ENCODE measurements at regions not wholly inside any gene's neighbourhood (a gene's known extent, or its start where the extent isn't known, plus 50 kb on each side); places are given as distances from the start of the nearest gene placed in this dataset.
A peak's percentile ranks its signal among the peaks of the same experiment; 100 is the strongest.

DNA sequence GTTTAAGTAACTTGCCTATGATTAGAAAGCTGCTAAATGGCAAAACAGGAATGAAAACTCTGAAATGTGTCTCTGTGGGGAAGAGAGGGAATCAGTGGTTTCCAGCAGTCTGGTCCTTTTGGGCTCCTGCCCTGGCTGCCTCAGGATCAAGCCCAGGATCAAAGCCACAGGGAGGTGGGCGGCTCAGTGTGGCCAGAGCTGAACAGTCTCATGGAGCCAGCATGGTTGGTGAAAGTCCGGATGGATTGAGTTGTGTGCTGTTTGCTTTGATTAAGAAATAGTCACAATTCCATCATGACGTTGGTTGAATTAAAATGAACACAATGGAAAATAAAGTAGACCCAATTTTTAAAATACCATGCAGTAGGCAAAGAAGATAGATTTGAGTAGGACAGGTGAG lies 344.2 kb downstream of the LPIN1 start:
- DNase-seq = no peak

DNA sequence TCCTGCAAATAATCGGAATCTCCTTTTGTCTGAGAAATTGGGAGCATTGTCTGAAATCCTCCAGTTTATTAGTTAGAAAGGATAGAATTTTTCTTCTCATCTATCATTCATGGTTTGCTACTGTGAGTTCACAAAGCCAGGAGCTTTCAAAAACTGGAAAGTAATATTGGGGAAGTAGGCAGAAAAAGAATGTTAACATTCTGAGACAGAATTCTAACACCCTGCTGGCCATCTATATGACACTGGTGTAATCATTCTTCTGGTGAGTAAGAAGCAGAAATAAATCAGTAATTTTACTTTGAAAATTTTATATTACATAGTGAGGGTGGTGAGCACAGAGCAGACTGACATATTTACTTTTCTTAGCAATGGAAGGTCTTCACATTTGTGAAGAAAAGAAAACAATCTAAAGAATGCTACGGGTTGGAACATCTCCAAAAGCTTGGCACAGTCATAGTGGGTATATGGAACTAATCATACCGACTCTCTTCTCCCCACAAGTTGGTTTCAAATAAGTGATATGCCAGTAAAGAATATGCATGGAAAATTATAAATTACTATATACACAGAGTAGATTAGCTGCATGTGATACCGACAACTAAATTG lies 344.9 kb downstream of the LPIN1 start:
- no peak for DNase-seq

DNA sequence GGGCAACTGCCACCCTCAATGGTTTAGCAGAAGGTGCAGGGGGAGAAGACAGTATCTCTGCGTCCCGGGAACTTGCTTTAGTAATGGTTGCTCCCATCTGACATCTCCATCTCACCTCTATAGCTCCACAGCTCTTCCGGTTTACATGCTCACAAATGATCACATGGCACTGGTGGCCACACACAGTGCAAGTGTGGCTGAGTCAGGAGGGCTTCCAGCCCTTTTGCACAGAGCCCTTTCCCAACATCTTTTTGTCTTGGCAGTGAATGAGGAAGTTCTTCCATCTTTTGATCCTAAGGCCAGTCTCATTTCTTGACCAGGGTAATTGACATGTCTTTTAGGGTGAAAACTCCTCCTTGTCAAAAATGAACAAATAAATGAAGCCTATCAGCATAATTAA lies 347.7 kb downstream of the LPIN1 start:
- no peak for DNase-seq

DNA sequence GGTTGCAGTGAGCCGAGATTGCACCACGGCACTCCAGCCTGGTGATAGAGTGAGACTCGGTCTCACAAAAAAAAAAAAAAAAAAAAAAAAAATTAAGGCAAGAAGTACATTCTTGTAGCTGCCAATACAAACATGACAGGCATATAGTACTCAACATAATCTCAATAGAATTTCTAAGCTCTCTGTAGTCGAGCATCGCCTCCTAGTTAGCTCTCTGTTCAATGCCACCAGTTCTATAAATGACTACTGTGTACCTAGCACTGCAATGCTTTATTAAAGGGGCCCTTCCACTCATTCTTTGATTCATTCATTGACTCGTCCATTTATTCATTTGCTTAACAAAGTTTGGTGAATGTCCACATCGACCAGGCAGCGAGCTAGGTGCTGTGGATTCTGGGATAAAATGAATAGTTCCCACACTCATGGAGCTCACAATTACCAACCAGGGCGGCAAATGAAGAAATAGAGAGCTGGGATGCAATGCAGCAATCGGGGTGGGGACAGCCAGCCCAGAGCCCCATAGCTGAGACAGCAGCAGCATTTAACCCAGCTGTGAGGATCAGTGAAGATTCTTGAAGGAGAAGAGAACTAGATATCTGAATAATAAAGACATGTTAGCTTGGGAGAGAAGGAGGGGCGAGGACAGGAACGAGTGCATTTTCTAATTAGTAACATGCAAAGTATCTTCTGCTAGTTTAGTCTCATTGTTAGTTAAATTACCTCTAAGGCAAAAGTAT lies 349.8 kb downstream of the LPIN1 start:
- DNase-seq = no peak

DNA sequence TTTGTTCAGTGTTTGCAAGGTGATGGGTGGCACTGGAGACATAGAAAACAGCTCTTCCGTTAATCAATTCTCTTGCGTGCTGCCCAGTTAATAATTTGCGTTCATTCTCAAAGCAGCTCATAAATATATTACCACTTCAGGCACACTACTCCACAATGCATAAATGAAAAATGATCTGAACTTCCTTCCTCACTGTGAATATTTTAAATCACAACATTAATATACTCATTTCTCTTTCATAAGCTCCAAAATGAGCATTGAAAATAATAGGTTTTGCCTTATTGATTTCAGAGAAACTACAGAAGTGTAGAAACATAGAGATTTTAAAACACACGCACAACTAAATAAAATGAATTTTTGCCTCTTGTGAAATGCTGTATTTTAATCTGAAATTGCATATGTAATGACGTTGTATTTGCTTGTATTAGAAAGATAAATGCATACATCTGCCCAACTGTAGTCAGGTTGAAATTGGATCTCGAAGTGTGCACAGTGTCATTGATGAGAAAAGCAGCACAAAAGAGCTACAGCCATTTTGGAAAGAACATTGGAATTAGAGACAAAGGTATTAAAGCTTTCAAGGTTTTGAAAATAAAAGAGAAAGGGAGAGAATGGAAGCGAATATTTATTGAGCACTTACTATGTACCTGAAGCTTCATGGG lies 350.5 kb downstream of the LPIN1 start:
- no peak for DNase-seq

DNA sequence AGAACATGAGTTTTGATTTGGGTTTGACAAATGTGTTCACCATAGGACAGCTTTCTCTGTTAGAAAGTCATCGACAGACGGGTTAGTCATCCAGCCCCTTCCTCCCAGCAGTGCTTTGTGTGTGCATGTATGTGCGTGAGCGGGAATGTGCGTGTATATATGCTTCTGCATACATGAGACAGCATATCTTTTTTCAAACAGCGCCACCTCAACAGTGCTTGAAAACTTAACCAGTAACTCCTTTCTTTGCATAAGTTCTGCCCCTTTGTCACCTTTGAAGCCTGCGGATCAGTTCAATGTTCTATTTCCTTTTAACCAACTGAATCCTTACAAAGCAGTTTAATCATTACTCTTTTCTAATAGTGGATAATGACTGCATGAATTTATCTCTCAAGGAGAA lies 351.4 kb downstream of the LPIN1 start:
- peak in 1 of 2 experiments; percentile 6 for DNase-seq

DNA sequence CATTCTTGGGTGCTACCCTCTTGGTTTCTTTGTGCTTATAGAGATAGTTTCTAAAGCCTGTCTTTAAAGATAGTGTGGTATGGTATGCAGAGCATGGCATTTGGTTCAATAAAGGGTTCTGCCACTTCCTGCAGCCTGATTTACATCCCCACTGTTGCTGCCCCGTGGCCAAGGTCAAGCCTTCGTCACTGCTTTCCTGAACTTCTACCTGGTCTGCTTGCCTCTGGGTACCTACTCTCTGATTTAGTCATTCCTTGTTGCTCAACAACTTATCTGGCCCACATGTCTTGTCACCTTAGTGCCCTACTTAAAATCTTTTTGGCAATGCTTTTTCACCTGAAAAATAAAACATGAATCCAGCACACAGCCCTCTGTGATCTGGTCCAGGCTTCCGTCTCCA lies 352.9 kb downstream of the LPIN1 start:
- DNase-seq = no peak

DNA sequence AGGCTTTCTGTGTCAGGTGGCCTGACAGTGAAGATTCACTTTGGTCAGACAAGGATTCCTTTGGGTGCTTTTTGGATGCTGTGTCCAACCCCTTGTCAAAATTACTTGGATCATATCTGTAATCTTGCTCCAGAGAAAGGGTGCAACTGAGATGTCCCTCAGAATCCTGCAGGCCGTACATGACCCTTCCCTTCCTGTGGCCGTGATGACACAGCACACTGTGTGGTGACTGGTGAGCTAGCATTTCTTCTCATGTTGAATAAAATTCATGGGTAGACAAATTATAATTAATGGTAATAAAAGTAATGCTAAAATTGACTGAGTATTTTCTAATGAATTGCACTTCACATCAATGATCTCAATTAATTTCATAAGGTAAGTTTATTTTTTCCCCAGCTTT lies 356.2 kb downstream of the LPIN1 start:
- no peak for DNase-seq

DNA sequence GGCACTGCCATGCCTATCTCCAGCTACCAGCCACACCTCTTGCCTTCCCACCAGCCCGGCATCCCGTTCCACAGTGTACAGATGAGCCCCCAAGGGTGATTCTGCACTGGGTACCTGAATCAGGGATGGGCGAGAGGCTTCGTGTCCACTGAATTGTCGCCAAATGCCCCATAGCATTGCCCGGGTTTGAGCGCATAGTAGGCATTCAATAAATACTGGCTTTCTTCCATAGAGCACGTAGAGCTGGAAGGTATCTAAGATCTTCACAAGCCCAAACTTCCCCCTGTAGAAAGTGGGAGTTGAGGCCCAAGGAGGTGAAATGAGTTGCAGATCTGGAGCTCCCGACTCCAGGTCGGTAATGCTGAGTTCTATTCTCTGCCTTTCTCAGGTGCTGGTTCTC lies 358.7 kb downstream of the LPIN1 start:
- no peak for DNase-seq

DNA sequence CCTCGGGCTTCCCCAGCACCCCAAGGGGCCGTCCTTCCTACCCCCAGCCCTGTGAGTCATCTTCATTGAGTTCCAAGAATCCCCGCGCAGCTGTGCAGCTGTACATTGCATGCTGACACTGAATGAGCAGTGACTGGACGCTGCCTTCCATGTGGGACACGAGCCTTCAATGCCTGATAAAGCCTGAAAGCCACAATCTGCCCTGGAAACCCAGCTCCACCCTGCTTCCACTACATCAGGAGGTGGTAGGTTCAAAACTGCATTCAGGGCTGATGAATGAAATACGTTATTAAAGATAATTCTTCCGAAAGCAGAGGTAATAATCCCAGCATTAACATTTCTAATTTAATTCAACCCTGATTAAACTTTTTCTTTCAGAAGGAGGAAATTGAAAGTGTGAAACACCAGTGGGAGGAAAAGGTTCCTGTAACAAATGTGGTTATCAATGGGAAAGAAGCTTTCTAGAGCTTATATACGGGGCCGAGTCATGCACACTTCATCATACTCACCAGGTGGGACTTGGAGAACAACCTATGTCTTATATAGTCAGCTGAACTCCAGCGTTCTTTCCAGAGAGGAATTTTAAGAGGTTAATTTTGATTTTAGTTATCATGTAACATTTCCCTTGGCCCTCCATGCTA lies 360.1 kb downstream of the LPIN1 start:
- DNase-seq = no peak

DNA sequence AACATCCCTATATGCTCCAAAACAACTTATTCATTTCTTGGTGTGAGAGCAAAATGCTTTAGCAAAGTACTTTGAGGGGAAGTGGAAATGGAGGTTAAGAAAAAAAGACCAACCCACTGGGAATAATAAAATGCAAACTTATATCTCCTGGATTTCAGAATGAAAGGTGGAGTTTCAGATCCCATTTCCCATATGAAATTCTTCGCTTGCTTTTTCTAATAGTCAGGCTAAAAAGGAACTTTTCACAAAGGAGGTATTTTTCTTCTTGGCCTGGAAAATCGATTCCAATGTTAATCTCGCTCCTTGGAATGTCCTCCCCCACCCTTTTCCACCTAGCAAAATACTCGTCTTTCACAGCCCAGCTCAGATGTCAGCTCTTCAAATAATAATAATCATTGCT lies 360.9 kb downstream of the LPIN1 start:
- no peak for DNase-seq

DNA sequence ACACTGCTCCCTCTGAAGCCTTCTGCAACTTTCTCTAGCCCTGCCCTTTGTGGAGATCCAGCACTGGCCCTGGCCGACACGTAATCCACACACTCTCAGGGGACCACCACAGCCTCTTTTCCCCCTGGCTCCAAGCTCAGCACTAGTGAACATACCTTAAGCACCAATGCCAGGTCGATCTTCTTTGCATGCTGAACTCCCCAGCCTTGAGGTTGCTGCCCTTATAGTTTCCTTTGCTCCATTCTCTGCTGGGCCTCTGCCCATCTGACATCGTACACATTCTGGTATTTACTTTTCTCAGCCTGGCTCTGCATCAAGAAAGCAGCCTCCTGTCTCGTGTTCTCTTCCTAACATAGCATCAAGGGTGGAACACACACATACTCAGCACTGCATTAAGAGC lies 361.5 kb downstream of the LPIN1 start:
- DNase-seq = no peak

DNA sequence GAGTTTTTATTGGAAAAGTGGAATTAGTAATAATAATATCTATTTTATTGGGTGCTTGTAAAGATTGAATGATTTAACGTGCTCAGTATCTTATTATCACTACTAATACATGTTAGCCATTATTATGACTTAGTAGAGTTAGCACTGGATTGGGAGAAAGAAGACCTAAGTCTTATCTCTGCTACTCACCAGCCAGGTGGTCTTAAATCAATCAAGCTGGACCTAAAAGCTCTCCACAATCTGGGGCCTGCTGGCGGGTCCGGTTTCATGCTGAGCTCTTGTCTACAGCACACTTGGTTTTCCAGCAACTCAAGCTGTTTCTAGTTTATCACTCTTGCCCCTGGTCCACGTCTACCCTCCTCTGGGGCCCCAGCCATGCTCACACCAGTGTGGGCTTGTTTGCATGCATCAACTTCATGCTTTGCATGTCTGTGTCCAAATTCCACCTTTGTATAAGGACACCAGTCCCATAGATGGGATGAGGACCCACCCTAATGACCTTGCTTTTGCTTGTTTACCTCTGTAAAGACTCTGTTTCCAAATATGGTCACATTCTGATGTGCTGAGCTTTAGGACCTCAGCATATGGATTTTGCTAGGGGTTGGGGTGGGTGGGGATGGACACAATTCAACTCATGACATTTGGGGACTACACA lies 363.1 kb downstream of the LPIN1 start:
- no peak for DNase-seq

DNA sequence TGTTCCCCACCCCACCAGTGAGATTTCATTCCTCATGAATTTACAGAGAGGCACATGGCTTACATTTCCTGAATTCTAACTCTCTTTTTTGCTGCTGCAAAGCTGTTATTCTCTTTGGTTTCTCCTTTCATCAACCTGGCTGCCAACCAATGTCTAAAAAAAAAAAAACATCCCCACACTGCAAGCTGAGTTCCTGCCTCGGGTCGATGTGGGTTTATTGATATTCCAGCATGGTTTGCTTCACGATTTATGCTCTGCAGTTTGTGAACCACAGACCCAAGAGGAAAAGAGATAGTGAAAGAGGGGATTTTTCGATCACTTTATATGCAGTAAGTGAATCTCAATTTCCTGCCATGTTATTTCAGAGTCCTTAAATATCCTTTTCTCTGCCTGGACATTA lies 363.6 kb downstream of the LPIN1 start:
- DNase-seq = no peak

DNA sequence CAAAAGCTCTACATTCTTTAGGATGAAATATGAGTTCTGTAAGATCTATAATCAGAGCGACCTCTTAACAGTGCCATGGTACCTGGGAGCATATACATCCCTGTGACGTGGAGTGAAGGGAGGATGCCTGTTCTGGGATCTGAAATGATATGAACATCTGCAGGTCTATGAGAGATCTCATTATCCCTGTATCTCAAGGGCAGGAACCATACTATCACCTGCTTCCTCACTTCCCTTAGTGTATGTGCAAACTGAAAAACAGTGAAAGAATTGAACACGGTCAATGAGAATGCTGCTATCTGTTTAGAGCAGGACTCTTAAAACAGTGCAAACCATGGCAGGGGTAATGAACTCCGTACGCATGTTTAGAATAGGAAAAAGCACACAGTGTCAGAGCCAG lies 364.0 kb downstream of the LPIN1 start:
- no peak for DNase-seq

DNA sequence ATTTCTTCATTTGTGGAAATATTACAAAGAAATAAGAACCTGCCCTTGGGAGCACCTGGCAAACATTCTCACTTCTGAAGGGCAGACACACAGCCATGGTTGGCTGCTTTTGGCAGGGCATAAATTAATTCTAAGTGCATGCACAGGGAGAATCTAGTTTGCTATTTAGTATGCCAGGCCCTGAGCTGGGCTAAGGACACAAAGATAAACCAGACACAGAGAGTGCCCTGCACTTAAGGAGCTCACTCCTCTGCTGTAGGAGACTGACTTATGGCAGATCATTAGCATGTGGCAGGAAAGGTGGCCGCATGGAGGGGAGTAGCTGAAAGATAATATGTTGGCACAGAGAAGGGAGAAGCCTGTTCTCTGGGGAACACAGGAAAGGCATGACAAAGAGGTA lies 367.0 kb downstream of the LPIN1 start:
- no peak for DNase-seq

DNA sequence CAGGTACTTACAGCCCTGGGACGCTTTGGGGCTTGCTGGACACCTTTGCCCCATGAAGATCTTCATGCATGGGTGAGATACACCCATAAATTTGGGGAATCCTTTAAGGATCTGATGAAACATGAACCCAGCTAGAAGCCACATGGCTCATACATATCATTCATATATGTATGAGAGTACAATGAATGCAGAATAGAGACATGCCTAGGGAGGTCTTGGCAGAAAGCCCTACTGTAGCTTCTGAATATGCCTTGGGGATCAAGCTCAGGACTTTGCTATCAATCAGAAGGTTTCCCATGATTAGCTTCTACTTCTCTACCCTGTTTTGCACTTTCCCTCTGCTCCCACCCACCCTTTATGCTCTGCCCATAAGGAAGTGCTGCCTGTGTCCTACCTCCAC lies 368.4 kb downstream of the LPIN1 start:
- DNase-seq = no peak

DNA sequence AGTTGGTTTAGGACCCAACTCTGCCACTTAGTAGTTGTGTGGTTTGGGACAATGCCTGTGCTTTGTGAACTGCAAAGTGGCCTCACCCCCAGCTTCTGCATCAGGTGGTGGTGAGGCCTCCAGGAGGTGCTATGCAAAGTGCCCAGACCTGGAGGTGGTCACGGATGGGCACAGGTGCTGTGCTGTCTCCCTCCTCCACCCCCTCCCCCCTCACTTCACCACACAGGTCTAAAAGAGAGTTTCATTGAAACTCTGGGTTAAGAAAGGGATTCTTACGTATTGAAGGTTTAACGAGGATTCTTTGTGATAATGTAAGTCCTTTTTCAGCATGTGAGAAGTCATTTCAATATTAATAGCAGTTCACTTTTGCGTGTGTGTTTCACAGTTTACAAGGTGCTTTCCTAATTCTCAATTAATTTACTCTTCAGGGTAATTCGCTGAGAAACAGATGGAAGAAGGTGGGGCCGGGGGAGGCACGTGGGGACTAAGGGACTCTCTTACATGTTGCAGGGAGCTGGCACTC lies 369.9 kb downstream of the LPIN1 start:
- DNase-seq = no peak

DNA sequence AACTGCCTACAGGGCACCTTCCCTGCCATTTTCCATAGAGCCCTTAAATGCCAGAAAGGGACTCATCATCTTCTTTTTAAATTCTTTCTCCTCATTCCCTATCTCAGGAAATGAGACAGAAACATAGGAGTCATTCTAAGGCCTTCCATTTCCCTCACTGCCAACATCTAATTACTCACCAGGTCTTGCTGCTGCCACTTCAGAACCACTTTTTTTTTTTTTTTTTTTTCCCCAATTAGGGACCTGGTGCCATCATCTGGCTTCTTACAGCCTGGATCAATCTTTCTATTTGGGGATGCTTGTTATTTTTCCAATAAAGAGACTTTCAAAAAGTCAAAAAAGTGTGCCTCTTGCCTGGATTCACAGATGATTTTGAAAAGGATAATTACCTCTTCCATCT lies 373.4 kb downstream of the LPIN1 start:
- no peak for DNase-seq

DNA sequence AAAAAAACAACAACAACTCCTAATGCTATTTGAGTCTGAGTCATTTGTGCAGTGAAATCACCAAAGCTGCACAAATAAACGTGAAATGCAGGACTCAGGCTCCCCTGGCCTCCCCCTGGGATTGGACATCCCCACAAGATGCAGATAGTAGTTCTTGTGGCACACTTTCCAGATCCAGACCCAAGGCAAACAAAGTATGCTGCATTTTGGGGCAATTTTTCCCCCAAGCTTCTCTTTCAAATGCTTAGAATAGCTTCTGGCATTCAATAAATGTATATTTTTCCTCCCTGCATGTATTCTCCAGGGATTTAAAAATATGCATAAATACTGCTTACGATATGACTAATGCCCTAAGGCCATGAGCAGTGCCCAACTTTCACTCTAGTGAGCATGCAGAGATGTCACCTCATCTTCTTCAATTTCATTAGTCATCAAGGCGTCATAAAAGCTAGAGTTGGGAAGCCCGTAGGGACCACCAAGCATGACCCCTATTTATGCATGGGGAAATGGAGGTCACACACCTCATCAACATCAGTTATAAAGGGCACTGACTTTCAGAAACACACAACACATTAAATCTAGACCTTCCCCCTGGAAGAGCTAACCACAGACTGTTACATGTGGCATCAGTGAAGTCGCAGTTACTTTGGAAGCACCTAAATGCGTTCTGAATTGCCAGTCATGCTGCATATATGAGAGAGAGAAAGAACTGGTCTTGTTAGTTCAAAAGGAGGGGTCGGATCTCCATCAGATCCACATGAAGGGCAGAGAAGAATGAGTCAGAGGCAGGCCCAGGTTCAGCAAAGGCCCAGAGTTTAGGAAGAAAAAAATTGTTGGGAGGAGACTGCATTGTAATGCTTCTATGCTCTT lies 374.1 kb downstream of the LPIN1 start:
- no peak for DNase-seq

DNA sequence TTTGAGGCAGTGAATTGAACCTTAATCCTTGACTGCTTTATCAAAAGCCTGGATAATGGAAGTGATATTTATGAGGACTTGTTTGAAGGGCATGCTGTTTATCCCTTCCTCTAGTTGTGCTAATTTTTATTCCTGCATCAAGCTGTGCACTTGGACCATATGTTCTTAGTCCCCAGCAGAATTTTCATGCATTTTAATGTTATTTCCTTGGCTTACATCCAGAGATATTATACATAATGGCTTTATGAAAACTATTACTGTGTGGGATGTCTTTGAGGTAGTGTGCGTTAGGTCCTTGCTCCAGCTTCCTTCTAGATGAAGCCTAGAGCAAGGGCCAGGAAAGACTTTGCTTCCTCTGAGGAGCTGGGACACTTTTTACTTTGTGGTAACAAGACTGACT lies 378.4 kb downstream of the LPIN1 start:
- no peak for DNase-seq

DNA sequence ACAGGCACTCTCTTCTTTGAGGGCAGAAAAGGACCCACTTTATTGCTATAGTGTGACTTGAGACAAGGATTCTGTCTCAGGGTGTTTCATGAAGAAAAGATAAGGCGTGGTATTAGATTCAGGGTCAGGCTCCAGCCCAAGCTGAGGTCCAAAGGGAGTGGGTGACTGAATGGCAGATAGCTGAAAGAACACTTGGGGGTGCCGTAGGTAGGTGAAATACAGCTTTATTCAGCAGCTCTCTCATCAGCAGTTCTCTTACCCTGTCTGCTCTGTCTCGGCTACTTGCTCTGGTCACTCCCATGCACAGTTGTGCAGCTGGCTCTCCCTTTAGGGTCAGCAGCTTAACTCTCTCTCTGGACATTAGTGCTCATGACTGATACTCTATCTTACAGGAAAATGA lies 379.9 kb downstream of the LPIN1 start:
- no peak for DNase-seq
